ENCODE measurements at regions not wholly inside any gene's neighbourhood (a gene's known extent, or its start where the extent isn't known, plus 50 kb on each side); places are given as distances from the start of the nearest gene placed in this dataset.

GRCh38 chr6:15913573-15913972 lies 215.3 kb upstream of the MYLIP start:
- TF ChIP-seq EZH2 (IDR thresholded peaks at IDR 0.05; ENCODE audit: low read length, unreplicated experiment) (no peak), CTCF (conservative IDR thresholded peaks at IDR 0.05; ENCODE audit: low read depth, low read length) (no peak), EZH2phosphoT487 (IDR thresholded peaks at IDR 0.05; ENCODE audit: borderline replicate concordance, low read length) (no peak)
